HFFc6 (cell line): ENCODE measurements at regions not wholly inside any gene's neighbourhood (a gene's known extent, or its start where the extent isn't known, plus 50 kb on each side); places are given as distances from the start of the nearest gene placed in this dataset.

Experiments used
- DNase-seq: peaks from one replicate; pipeline ENCODE4 v3.0.0-alpha.2; 2018
- H3K27ac Mint-ChIP-seq: 2 replicates; pipeline ENCODE4 v1.8.0; 2020; ENCODE audit warnings: mild to moderate bottlenecking, mixed read lengths
- H3K27me3 Mint-ChIP-seq: 2 replicates; pipeline ENCODE4 v1.8.0; 2021; ENCODE audit warnings: mild to moderate bottlenecking, moderate library complexity, mixed read lengths; ENCODE audit not compliant: insufficient read depth
- H3K36me3 Mint-ChIP-seq: 2 replicates; pipeline ENCODE4 v1.8.0; 2021; ENCODE audit warnings: low read depth, mixed read lengths
- H3K4me1 Mint-ChIP-seq: 2 replicates; pipeline ENCODE4 v1.8.0; 2020; ENCODE audit warnings: low read depth, mixed read lengths
- H3K4me3 Mint-ChIP-seq: 2 replicates; pipeline ENCODE4 v1.8.0; 2020; ENCODE audit warnings: mild to moderate bottlenecking, moderate library complexity, mixed read lengths
- H3K9me3 Mint-ChIP-seq: 2 replicates; pipeline ENCODE4 v1.8.0; 2020; ENCODE audit warnings: mild to moderate bottlenecking, mixed read lengths
- CTCF ChIP-seq: fragments of 200-600 bp; sonication (generic); IDR thresholded peaks from 2 replicates; pipeline ENCODE4 v1.5.0; 2021; ENCODE audit warnings: antibody characterized with exemption, mild to moderate bottlenecking

- Mint-ChIP-seq H3K27ac (no peak overlapping the region), H3K36me3 (peaks cover 4% of the 10 kb centered on the region; the same call in 1 of the 2 replicates), H3K4me3 (no peak overlapping the region), H3K4me1 (no peaks in the 10 kb centered on the region), H3K27me3 (no peaks in the 10 kb centered on the region), H3K9me3 (peaks cover 18% of the 10 kb centered on the region)
- no peak for DNase-seq
- TF ChIP-seq CTCF: no peak
Measured at GRCh38 chr3:182486463-182486862, 306.8 kb upstream of the ATP11B start.

DNA sequence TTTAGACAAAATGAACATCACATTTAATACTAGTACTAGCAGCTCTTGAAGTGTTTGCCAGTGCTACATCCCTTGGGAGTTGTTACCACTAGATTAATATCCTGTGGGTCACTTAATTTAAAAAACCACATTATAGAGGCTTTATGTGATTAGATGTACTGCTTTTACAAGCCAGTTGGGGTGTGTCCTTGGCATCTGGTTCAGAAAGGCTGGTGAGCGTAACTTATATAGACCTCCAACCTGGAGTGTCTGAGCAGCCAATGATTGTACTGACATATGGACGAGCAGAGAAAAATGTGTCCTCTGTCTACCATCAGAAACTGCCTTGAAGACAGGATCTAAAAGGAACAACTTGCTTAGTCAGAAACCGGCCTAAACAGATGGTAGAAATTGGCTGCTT is 306.2 kb upstream of the ATP11B start:
- Mint-ChIP-seq H3K9me3 (peaks cover 14% of the 10 kb centered on the region), H3K27ac (no peak overlapping the region), H3K4me3 (no peak overlapping the region), H3K27me3 (no peaks in the 10 kb centered on the region), H3K4me1 (no peaks in the 10 kb centered on the region), H3K36me3 (no peaks in the 10 kb centered on the region)
- no peak for TF ChIP-seq CTCF
- no peak for DNase-seq

- H3K4me3 Mint-ChIP-seq: no peak overlapping the region
- peaks cover 12% of the 10 kb centered on the region for H3K9me3 Mint-ChIP-seq
- H3K27me3 Mint-ChIP-seq: no peaks in the 10 kb centered on the region
- no peaks in the 10 kb centered on the region for H3K4me1 Mint-ChIP-seq
- no peak for TF ChIP-seq CTCF
- DNase-seq: no peak
- no peaks in the 10 kb centered on the region for H3K36me3 Mint-ChIP-seq
- no peak overlapping the region for H3K27ac Mint-ChIP-seq
Measured at GRCh38 chr3:182487611-182488010, 305.7 kb upstream of the ATP11B start.

DNA sequence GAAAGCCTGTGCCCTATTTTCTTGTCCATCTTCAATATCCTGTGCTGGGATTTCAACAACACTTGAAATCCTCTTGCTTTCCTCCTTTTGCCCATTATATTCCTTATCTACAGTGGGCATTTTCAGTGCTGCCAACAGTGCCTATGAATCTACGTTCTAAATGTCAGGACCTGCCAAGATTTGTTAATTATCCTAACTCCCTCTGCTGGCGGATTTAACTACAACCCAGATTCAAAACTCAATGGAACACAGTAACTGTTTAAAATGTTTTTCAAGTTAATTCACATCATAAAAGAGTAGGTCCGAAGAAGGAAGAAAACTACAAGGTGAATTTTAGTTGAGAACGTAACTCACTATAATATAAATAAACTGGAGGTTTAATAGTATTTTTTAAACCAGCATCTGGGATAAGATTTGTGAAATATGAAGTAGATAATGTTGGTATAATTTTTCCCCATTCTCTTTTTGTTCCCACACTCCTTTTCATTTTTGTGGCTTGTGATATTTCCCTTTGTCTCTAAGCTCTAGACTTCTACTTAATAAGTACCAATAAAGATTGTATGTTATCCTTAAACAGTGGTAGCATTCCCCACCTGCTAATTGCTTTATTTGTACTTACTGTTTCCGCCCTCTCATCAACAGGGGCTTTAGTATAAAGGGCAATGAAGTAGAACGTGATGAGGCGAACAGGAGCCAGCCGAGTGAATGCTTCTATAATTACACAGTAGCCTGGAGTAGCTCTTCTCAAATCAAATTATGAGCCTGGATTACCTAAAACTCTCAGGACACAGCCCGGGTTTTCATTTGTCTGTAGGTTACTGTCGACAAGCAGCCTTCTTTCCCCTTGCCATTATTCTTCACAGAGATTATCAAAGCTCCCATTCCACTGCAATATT is 302.5 kb upstream of the ATP11B start:
- no peaks in the 10 kb centered on the region for H3K4me1 Mint-ChIP-seq
- no peaks in the 10 kb centered on the region for H3K27me3 Mint-ChIP-seq
- TF ChIP-seq CTCF: peak; percentile 52; the same call in 1 of the 2 replicates
- DNase-seq: no peak
- peaks cover 12% of the 10 kb centered on the region for H3K9me3 Mint-ChIP-seq
- no peak overlapping the region for H3K27ac Mint-ChIP-seq
- no peak overlapping the region for H3K4me3 Mint-ChIP-seq
- H3K36me3 Mint-ChIP-seq: no peaks in the 10 kb centered on the region

GRCh38 chr3:182491577-182491976 is 301.7 kb upstream of the ATP11B start:
- peaks cover 13% of the 10 kb centered on the region for H3K9me3 Mint-ChIP-seq
- H3K27ac Mint-ChIP-seq: no peak overlapping the region
- H3K4me1 Mint-ChIP-seq: no peaks in the 10 kb centered on the region
- no peaks in the 10 kb centered on the region for H3K27me3 Mint-ChIP-seq
- TF ChIP-seq CTCF: no peak
- no peak for DNase-seq
- no peaks in the 10 kb centered on the region for H3K36me3 Mint-ChIP-seq
- H3K4me3 Mint-ChIP-seq: no peak overlapping the region
